ENCODE measurements at regions not wholly inside any gene's neighbourhood (a gene's known extent, or its start where the extent isn't known, plus 50 kb on each side); places are given as distances from the start of the nearest gene placed in this dataset.

DNA sequence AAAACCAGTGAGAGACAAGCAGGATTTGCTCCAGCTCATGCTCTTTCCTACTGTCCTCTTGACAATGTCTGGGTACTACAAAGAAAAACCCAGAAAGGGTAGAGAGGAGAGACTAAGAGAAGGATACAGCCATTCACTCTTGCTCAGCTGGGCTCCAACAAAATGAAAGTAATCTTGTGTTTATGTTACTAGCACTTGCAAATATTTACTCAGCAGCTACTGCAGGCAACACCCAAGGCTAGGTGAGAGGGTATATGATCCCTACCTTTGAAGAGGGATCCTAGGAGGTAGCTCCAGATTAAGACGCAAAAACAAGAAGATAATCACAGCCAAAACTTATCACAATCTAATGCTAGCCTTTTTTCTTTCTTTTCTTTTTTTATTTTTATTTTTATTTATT lies 329.6 kb upstream of the ACVR2A start:
- no peak for ATAC-seq (ENCODE audit: low read depth)
- no peak for DNase-seq (ENCODE audit: low spot score)
- Histone ChIP-seq H3K4me1 (ENCODE audit: insufficient read depth, poor library complexity, severe bottlenecking) (no peaks in the 10 kb centered on the region), H3K36me3 (ENCODE audit: low read depth) (no peaks in the 10 kb centered on the region), H3K27me3 (ENCODE audit: insufficient read depth, poor library complexity, severe bottlenecking) (no peaks in the 10 kb centered on the region), H3K27ac (ENCODE audit: poor library complexity, severe bottlenecking) (no peak overlapping the region), H3K9me3 (ENCODE audit: severe bottlenecking) (no peaks in the 10 kb centered on the region), H3K4me3 (ENCODE audit: severe bottlenecking) (no peak overlapping the region)
- TF ChIP-seq, protein P1, sequence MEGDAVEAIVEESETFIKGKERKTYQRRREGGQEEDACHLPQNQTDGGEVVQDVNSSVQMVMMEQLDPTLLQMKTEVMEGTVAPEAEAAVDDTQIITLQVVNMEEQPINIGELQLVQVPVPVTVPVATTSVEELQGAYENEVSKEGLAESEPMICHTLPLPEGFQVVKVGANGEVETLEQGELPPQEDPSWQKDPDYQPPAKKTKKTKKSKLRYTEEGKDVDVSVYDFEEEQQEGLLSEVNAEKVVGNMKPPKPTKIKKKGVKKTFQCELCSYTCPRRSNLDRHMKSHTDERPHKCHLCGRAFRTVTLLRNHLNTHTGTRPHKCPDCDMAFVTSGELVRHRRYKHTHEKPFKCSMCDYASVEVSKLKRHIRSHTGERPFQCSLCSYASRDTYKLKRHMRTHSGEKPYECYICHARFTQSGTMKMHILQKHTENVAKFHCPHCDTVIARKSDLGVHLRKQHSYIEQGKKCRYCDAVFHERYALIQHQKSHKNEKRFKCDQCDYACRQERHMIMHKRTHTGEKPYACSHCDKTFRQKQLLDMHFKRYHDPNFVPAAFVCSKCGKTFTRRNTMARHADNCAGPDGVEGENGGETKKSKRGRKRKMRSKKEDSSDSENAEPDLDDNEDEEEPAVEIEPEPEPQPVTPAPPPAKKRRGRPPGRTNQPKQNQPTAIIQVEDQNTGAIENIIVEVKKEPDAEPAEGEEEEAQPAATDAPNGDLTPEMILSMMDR (IDR thresholded peaks at IDR 0.05; ENCODE audit: poor library complexity, severe bottlenecking), result no peak

DNA sequence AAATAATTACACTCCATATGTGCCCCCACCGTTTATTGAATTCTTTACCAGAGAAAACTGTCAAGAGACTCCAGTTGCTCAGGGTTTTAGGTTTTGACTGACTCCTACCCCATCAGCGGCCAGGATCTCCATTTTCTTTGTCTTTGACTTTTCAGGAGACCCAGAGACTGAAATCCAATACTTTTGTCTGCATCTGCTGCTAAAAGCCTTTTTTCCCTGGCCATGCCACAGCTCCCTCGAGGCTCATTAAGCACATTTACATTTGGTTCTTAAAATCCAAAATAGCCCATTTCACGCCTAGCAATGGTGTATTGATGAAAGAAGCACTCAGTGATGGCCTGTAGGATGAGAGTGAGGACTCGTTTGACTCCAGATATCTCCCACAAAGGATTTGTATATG lies 332.6 kb upstream of the ACVR2A start:
- DNase-seq (ENCODE audit: low spot score), result no peak
- ATAC-seq (ENCODE audit: low read depth), result no peak
- Histone ChIP-seq H3K9me3 (ENCODE audit: severe bottlenecking) (no peaks in the 10 kb centered on the region), H3K36me3 (ENCODE audit: low read depth) (no peaks in the 10 kb centered on the region), H3K4me1 (ENCODE audit: insufficient read depth, poor library complexity, severe bottlenecking) (no peaks in the 10 kb centered on the region), H3K4me3 (ENCODE audit: severe bottlenecking) (no peak overlapping the region), H3K27ac (ENCODE audit: poor library complexity, severe bottlenecking) (no peak overlapping the region), H3K27me3 (ENCODE audit: insufficient read depth, poor library complexity, severe bottlenecking) (no peaks in the 10 kb centered on the region)
- TF ChIP-seq, protein P1 (IDR thresholded peaks at IDR 0.05; ENCODE audit: poor library complexity, severe bottlenecking), result no peak

DNA sequence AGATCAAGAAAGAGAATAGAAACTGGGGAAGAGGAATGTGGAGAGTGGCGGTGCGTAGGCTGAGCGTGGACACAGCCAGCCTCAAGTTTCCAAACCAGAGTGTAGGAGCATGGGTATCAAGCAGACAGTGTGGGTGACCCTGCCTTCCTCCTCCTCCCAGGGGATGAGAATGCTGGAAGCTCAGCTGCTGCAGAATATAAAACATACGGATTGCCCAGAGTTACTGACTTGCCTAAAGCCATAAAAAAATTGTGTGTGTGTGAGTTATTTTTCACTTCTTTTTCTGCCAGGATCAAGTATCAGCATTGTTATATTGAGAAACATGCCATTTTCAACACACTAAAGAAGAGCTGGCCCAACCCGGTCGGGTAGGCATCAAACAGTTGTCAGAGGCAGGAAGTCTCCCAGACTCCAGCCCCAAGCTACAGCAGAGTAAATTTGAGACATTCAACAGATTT lies 333.3 kb upstream of the ACVR2A start:
- no peaks in the 10 kb centered on the region for H3K4me1 ChIP-seq (ENCODE audit: insufficient read depth, poor library complexity, severe bottlenecking)
- no peak overlapping the region for H3K4me3 ChIP-seq (ENCODE audit: severe bottlenecking)
- TF ChIP-seq, protein P1 (IDR thresholded peaks at IDR 0.05; ENCODE audit: poor library complexity, severe bottlenecking), result no peak
- ATAC-seq (ENCODE audit: low read depth) (peak; percentile 52; the same call in 1 of the 3 replicates), DNase-seq (ENCODE audit: low spot score) (no peak)
- H3K27me3 ChIP-seq (ENCODE audit: insufficient read depth, poor library complexity, severe bottlenecking), result no peaks in the 10 kb centered on the region
- H3K27ac ChIP-seq (ENCODE audit: poor library complexity, severe bottlenecking), result no peak overlapping the region
- no peaks in the 10 kb centered on the region for H3K36me3 ChIP-seq (ENCODE audit: low read depth)
- H3K9me3 ChIP-seq (ENCODE audit: severe bottlenecking), result no peaks in the 10 kb centered on the region

DNA sequence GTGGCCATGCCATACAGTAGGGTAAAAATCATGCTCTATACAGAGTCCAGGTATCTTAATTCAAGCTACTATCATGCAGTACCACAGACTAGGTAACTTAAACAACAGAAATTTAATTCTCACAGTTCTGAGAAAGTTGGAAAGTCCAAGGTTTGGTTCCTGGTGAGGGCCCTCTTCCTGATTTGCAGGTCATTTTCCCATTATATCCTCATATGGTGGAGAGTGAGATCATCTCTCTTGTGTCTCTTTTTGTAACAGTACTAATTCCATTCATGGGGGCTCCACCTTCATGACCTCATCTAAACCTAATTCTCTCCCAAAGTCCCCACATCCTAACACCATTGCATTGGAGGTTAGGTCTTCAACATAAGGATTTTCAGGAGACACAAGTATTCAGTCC lies 335.0 kb upstream of the ACVR2A start:
- H3K27me3 ChIP-seq (ENCODE audit: insufficient read depth, poor library complexity, severe bottlenecking), result no peaks in the 10 kb centered on the region
- no peaks in the 10 kb centered on the region for H3K4me1 ChIP-seq (ENCODE audit: insufficient read depth, poor library complexity, severe bottlenecking)
- DNase-seq (ENCODE audit: low spot score) (no peak), ATAC-seq (ENCODE audit: low read depth) (no peak)
- no peaks in the 10 kb centered on the region for H3K36me3 ChIP-seq (ENCODE audit: low read depth)
- H3K27ac ChIP-seq (ENCODE audit: poor library complexity, severe bottlenecking), result no peak overlapping the region
- no peaks in the 10 kb centered on the region for H3K9me3 ChIP-seq (ENCODE audit: severe bottlenecking)
- TF ChIP-seq, protein P1 (IDR thresholded peaks at IDR 0.05; ENCODE audit: poor library complexity, severe bottlenecking), result no peak
- no peak overlapping the region for H3K4me3 ChIP-seq (ENCODE audit: severe bottlenecking)

DNA sequence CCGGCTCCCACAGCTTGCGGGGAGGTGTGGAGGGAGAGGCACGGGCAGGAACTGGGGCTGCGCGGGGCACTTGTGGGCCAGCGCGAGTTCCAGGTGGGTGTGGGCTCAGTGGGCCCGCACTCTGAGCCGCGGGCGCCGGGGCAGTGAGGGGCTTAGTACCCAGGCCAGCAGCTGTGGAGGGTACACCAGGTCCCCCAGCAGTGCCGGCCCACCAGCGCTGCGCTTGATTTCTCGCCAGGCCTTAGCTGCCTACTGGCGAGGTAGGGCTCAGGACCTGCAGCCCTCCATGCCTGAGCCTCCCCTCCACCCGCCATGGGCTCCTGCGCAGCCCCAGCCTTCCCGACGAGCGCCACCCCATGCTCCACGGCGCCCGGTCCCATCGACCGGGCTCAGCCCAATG lies 337.9 kb upstream of the ACVR2A start:
- no peak overlapping the region for H3K27ac ChIP-seq (ENCODE audit: poor library complexity, severe bottlenecking)
- H3K9me3 ChIP-seq (ENCODE audit: severe bottlenecking), result no peaks in the 10 kb centered on the region
- TF ChIP-seq, protein P1 (IDR thresholded peaks at IDR 0.05; ENCODE audit: poor library complexity, severe bottlenecking), result no peak
- no peaks in the 10 kb centered on the region for H3K27me3 ChIP-seq (ENCODE audit: insufficient read depth, poor library complexity, severe bottlenecking)
- no peaks in the 10 kb centered on the region for H3K36me3 ChIP-seq (ENCODE audit: low read depth)
- H3K4me1 ChIP-seq (ENCODE audit: insufficient read depth, poor library complexity, severe bottlenecking), result no peaks in the 10 kb centered on the region
- DNase-seq (ENCODE audit: low spot score), result no peak
- H3K4me3 ChIP-seq (ENCODE audit: severe bottlenecking), result no peak overlapping the region
- ATAC-seq (ENCODE audit: low read depth), result no peak

Measured in RWPE2 (cell line).